NOMO-1 (cell line): ENCODE measurements at regions not wholly inside any gene's neighbourhood (a gene's known extent, or its start where the extent isn't known, plus 50 kb on each side); places are given as distances from the start of the nearest gene placed in this dataset.

Source experiments
- DNase-seq, 2 experiments: peaks; one replicate each; lab custom pipeline; 2025; ENCODE audit not compliant: unreplicated experiment in 2 of 2; lab: John Stamatoyannopoulos, UW

DNA sequence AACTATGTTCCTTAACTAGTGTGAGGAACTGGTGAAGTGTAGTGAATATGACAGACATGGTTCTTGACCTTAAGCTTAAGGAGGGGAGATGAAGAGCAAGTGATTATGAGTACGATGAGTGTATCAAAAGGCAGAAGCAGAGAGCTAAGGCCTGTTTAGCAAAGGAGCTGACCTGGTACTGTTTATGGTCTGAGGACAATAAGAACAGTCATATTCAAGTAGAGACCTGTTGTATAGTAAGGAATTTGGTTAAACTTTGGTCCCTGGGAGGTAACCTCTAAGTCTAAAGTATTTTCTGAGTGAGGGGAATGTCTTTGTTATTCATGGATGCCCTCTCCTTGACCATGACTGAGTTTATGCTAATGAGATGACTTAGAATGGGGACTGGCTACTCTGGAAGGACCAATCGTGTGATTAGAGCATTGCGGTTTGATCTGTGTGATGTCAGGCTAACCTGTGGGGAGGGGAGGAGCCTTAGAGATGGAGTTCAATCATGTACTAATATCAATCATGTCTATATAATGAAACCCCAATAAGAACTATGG lies 389.3 kb downstream of the BMP4 start:
- DNase-seq = no peak

DNA sequence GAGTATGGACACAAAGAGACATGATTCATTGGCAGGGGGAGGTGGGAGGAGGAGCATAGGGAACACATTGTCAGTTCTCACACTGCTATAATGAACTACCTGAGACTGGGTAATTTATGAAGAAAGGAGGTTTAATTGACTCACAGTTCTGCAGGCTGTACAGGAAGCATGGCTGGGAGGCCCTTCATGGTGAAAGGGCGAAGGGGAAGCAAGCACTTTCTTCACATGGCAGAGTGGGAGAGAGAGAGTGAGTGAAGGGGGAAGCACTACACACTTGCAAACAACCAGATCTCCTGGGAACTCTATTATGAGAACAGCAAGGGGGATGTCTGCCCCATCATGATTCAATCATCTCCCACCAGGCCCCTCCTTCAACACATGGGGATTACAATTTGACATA lies 391.8 kb downstream of the BMP4 start:
- no peak for DNase-seq

DNA sequence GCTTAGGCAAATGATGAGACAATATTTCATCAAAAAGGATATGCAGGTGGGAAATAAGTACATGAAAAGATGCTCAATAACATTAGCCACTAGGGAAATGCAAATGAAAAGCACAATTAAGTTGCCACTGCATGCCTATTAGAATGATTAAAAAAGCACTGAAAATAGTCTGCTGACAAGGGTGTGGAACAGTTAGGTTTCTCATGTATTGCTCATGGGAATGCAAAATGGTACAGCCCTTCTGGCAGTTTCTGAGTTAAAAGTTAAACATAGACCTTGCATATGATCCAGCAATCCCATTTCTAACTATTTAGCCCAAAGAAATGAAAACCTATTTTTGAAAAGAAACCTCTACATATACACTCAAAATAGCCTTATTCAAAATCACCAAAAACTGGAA lies 393.0 kb downstream of the BMP4 start:
- DNase-seq = no peak

DNA sequence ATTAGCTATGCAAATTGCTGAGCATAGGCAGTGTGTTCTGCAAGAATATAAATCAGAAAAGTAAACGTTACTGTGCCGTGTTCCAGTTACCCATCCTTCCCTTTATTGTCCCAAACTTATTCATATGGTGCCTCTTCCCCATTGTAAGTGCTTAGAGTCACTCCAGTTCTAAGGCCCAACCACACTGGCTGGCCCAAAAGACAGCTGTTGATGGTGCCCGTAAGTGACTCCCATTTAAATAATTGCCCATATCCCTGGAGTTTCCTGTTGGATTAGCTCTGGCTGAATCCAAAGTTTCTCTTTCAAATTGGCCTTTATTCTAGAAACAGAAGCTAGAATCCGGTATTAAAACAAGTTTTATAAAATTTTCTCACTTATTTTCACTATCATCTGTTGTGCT lies 400.1 kb upstream of the DDHD1 start:
- DNase-seq = no peak

DNA sequence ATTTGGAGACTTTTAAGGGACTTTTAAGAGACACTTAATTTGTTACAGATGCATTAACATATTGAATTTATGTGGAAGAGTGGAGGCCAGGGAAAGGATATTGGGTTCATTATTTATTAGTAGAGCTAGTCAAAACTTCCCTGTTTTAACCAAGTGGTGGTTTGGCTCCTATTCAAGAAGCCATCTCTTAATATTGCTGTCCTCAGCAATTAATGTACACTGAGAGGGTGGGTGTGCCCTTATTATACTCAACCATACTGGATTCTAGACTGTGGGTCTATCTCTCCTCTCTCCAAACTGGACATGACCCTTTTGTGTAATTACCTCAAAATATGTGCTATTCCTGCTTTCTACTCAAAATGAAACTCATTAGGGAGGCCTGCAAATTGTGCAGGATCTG lies 398.7 kb upstream of the DDHD1 start:
- no peak for DNase-seq

DNA sequence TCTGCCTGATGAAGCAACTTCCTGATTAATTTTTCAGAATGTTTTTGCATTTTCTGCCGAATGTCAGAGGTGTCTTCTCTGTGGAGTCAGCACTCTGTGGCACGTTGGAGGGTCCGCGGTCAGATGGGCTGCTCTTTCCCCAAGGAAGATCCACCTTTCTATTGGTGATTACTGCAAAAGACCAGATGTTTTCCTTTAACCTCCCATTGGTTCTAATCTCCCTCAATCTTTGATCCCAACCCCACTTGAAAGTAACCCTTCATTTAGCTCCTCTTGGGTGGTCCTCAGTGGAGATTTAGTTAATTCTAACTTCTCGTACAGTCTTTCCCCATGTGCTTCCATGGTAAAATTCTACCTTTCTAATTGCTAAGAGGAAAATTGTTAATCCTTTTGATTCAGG lies 397.7 kb upstream of the DDHD1 start:
- no peak for DNase-seq

DNA sequence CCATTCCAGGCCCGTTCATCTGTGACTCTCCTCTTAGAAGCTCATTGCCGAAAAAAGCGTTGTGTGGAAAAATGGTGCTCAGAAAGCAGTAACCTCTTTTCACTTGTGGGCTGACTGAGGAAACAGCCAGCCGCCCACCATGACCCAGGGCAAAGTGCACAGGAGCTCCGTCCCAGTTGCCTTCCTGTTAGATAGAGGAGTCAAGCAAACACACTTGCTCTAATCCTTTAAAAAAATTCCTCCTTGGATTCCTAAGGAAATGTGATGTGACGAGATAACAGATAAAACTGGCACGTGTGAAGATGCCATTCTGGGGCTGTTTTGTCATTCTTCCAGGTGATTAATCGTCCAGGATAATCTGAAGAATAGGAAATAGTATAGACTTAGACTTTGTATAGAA lies 396.8 kb upstream of the DDHD1 start:
- DNase-seq = no peak

DNA sequence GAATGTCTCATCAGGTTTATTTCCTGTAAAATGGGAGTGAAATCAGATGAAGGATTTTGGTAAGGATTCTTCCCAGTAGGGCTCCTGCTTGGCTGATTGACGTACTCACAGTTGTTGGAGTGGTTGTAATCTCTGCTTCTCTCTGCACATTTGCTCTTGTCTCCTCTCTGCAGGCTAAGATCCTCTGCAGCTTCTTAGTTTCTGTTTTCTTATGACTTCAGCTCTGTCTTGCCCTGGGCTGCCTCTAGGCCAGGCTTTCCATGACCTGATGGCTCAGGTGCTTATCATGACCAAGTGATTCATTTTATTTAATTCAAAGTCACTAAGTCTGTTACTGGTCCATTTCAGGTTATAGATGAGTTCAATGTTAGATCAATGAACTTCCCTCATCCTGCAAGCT lies 394.5 kb upstream of the DDHD1 start:
- DNase-seq = no peak

DNA sequence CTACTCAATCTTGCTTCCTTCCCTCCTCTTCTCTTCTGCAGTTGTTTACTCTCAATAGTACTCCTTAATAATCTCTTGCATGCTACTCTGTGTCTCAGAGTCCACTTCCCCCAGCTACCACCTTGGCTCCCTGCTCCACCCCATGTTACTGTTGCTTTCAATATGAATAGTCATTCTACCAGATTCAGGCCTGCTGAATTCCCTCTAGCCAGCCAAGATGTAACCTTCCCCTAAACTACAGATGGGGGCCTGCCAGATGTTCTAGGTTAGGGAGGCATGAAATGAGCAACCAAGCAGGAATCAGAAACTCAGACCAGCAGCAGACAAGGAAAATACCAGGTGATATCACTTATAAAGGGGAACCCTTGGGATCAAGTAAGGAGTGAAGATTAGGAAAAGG lies 392.1 kb upstream of the DDHD1 start:
- no peak for DNase-seq

DNA sequence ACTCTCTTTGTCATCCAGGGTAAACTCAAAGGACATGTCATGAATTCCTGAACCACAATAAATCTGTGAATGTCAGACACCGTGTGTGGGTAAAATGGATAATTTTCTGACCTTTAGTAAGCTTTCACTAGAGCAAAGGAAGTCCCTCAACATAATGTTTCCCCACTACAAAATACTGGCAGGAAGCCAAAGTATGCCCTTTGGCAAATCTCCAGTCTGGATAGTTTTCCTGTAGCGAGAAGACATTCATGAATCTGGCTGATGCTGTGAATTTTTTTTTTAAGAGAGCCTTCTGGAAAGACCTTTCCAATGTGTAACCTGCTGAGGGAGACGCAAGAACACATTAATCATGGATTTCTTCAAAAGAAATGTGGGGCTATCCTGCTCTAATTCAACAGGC lies 389.6 kb upstream of the DDHD1 start:
- DNase-seq = no peak

DNA sequence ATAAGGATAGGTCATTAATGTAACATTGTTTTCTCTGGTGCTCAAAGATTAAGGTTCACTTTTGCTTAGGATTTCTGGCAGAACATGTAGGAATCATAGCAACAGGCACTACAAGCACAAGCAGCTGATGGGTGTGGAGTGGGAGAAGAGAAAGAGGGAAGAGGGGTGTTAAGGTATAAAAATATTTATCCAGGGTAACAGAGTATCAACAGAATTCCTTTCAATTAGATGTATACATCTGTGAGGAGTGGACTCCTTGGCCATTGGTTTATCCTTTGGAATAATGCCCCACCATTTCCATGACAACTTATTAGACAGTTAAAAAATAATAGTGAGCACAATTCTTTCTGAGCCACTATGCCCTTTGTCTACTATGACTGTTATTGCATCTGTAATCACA lies 388.3 kb upstream of the DDHD1 start:
- no peak for DNase-seq

DNA sequence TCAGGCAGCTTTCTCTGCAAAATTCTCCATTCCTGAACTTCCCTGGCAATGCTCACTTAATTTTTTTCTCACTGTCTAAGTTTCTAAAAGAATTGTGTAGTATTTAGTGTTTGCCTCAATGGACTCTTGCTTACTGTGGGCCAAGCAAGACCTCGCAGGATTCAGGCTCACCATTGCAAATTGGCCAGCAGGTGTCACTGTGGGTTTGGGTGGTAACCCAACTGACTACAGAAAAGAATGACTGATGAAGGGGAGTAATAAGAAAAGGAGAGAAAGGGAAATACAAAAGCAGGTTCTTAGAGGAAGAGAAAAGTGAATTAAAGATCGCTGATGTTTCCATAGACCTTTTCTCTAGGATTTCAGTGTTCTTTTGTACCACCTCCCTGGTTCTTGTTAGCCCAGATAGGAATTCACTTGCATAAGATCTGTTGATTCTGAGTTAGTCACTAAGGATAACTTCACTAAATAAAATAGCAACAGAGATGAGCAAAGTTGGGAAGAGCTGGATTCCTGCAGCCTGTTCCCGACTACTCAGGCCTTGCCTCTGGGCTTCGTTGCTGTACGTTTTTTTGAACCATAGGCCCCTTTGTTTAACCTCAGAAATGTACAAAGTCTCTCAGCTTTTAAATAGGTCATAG lies 386.5 kb upstream of the DDHD1 start:
- DNase-seq = peak; percentile 26 to 30

DNA sequence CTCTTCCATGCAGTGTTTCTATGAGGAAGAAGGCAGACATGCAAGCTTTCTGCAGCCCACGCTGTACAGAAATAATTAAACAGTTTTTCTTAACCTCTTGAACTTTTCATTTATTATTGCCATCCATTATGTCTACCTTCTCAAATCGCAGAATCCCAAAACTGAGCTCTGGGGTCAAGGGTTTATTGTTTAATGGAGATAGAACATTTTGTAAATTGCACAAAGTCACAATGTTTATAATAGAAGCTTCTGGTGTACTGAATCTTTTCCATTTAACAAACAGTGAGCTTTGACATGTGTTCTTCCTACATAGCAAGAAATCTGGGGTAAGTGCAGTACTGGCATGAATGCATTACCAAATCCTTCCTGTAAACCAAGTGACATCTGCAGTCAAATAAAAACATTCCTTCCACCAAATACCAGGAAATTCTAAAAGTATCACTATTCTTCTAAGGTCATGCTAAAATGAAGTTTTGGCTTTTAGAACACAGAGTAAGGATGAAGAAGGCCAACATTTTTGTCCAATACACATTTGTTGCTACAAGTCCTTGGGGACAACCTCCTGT lies 385.3 kb upstream of the DDHD1 start:
- DNase-seq = no peak

DNA sequence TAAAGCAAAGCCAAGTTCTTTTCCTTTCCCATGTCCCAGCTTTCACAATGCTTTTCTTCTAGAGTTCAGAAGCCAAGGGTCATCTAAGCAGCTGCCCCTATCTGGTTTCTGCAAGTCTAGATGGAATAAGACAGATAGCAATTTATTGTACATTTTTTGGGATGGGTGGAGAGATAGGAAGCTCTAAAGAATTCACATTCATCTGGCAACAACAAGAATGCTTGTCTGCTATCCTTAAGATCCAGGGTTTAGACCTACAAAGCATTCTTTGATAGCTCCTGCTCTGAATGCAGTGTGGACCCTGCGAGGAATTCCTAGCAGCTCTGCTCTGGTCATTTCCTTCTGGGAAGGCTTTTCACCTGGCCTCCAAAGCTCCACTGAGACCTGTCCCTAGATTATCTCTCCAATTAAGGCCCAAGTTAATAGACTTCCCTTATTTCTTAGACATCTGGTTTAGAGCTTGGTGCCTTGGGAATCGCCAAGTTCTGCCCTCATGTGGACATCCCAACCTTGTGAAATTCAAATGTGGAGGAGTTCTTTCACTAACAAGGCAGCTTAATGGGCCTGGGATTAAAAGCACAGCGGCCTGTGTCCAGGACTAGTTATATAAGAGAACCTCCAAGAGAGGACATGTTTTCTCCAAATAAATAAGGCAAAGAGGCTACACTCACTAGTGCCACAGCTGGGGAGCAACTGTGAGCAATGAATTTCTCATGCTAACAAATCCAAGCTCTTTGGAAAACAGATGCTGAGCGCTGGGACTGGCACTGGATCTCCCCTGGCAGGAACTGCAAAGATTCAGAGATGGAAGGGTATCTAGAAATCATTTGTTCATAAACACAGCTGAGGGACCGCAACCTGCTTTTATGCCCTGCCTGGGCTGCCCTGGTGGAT lies 384.5 kb upstream of the DDHD1 start:
- DNase-seq = no peak

DNA sequence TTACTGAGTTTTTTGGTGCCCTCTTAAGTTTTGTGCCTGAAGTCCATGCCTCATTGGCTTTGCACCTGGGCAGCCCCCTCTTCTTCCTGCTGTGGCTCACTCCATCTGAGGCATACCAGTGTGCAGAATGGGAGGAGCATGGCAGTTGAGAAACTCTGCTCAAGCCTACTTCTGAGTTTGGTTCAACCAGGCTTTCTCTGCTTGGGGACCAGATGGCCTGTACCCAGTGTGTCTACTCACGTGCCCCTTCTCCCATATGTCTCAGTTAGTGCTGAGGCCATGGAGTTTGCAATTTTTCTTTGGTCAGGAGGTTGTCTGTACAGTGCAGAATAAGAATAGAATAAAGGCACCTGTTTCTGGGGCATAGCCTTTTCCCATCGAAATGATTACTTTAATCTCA lies 383.3 kb upstream of the DDHD1 start:
- no peak for DNase-seq

DNA sequence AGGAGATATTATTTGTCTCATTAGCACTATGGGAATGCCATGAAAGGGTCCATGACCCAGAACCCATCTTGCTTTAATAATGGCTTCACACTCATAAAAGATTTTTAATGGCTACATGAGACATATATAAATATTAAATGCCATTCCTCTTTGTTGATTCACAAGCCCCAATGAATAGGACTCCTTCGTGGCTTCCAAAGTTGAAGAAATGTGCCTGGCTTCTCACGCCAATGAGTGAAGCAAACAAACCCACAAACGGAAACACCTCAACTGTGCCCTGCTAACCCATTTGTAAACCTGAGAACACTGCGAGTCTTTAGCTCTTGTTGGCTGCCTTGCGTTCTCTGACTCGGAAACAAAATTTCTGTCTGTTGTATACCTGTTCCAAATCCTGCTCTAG lies 381.7 kb upstream of the DDHD1 start:
- DNase-seq = no peak

DNA sequence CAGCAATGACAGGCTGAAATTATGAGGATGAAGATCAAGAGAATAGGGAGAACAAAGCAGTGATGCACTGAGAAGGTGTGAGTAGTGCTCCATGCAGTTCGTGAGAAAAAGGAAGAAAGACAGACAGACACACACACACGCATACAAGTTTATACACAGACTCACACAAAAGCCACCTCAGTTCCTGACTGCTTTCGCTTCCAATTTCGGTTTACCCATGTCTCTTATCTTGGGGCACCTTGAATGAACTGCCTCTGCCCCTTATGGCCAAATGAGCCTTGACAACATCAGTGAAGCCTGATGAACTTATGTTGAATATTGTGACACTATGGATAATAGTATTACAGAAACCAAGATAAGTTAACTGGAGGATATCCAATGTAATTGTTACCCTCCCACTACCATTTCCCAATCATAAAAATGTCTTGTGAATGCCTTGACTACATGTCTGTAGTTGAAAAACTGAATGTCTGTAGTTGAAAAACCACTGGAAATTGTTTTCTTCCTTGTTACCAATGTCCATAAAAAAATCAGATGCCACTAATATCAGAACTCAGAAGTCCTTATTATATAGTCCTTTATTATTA lies 380.4 kb upstream of the DDHD1 start:
- DNase-seq = no peak

DNA sequence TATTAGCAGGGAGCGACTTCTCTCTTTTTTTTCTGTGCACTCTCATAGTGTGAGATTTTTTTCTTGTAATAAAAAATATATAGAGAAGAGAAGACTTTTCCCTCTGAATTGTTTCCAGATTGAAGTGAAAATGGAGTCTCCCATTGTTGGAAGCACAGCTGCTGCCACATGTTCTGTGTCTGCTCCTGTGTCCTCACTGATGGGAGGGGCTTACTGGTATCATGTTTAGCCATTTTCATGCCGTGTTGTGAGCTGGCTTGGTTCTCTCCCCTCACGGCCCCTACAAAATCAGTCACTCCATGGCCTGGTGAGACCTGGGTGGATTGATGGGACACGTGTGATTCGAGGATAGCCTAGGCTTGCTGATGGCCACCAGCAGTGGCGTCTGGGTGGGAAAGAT lies 379.7 kb upstream of the DDHD1 start:
- no peak for DNase-seq

DNA sequence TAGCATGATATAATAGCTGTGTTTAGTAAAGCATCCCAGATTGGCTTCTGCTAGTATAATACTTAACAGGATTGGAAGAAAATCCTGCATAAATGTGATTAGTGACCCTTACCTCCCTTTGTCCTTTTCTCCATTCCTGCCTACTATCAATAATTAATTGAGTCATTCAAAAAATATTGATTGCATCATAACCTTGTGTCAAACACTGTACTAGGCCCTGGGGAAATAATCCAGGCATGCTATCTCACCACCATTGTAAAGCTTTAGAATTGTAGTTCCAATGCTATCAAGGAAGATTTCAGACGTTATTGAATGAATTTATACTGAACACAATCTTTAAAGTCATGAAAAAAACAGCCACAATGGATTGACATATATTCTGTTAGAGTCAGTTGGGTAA lies 378.6 kb upstream of the DDHD1 start:
- DNase-seq = no peak

DNA sequence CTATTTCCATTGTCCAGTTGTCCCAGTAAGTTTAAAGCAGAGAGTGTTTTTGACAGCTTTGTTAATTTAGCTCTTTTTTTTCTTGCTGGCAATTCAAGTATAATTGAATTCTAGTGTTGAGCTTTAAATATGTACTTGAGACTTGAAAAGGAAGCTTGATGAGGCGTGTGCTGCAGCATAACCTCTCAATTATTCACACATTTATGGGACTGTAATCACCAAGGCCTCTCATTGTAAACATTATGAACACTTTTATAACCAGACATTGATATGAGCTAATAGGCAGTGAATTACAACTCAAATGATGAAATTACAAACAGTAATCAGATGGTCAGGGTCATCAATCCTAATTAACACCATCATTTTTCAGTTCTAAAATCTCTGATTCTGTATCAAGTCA lies 378.0 kb upstream of the DDHD1 start:
- DNase-seq = no peak

DNA sequence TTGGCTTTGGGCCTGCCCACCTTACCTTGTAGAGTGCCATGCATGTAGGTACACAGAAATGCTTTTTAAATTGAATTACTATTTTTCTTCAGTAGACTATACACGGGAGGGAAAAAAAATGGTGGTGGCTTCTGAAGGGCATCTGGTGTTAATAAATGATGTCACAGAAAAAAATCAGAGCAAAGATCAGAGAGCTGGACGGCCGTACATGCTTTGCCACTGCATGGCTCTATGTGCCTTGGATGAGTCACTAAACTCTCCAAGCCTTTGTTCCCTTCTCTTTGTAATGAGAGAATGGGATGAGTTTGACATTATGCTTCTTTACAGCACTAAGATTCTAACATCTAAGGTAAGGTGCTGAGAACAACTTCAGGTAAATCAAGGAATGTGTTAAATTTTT lies 376.4 kb upstream of the DDHD1 start:
- DNase-seq = no peak
